HG02970 (cell line): ENCODE measurements at regions not wholly inside any gene's neighbourhood (a gene's known extent, or its start where the extent isn't known, plus 50 kb on each side); places are given as distances from the start of the nearest gene placed in this dataset.
"Not testable (repeated sequence)": the region's sequence is repeated elsewhere in the genome, so short reads cannot be mapped to it uniquely, and the experiment has no call there.

ENCODE experiments used
- ATAC-seq: cut with Tn5 transposase; IDR thresholded peaks from one replicate; pipeline ENCODE4 v1.9.1; 2021; ENCODE audit warnings: mild to moderate bottlenecking, moderate library complexity, moderate number of reproducible peaks; ENCODE audit not compliant: unreplicated experiment, low FRiP score

DNA sequence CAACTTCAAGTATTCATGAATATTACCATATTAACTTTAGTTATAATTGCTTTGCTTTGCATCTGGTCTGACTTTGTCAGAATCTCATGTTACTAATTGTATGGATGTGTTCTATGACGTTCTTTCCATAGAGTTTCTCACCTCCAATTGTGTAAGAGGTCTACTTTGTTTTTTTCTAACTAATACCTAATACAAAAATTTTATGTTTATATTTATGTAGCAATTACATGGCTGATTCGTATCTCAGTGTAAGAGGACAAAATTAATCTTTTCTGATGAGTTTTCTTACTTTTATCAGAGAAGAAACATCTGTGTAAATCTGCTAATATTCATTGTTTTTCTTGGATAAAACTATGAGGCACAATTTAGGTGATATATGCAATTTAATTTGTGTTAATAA, 224.8 kb upstream of the B3GALT2 start:
- no peak for ATAC-seq

DNA sequence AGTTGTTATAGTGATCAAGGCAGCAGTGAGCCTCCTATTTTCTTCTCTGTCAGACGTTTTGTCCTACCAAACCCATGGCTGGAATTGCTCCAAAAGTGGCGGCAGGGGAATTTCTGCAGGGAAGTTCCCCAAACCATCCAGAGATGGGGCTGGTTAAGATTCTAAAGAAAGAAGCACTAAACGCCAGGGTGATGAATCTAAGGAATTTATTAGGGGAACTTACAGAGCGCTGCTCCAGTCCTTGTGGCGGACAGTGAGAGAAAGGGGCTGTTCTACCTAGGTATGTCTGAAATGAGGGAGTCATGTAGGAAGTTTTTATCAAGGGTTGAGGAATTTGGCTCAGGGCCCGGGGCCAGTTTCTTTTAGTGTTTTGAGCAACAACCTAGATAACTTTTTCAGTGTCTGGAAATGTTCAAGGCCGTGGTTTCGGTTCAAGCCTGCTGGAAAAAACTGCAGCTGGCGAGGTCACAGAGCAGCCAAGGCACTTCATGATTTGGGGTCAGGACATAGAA, 222.4 kb upstream of the B3GALT2 start:
- ATAC-seq, result no peak

DNA sequence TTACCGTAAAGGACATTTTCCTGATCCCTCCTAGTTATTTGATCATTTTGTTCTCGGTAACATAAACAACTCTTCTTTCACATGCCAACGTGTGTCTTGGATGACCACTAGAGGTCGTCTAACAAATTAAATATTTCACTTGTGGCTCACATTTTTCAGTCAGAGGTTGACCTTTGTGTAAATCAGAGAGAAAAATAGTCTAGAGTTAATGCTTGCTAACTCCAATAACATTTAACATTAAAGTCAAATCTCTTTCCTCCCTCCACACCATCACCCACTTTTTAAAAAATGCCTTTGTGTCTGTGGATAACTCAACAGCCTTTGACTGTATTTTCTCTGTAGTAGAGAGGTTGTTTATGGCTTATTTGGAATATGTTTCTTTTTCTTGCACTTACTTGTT, 220.5 kb upstream of the B3GALT2 start:
- no peak for ATAC-seq

DNA sequence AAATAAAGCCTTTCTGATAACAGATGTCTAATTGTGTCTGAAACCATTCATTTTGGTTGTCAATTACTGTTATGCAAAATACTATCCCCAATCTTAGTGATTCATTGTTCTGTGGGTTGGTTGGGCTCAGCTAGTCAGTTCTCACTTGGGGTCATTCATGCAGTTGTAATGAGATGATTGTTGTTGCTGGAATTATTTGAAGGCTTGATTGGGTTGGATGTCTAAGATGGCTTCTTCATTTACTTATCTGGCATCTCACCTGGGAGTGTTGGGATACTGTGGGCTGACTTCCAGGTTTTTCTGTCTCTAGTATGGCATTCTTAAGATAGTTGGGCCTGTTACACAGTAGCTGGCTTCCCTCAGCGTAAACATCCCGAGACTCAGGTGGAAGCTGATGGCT, 217.8 kb upstream of the B3GALT2 start:
- no peak for ATAC-seq

DNA sequence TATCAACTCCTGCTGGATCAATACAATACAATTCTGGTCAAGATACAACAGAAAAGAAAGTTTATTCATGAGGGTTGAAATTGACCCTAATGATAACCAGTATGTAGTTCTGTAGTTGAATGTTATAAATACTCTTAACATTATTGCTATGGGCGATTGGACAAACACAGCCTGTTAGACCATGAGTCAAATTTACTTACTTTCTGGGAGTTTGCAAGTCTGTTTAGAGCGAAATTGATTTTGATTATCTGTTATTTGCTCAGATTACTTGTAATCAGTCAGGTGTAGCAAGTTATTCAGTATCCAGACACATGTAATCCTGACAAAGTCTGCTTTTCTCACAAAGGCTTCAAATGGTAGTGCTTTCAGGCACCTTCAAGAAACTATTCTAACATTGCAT, 216.6 kb upstream of the B3GALT2 start:
- ATAC-seq, result no peak

DNA sequence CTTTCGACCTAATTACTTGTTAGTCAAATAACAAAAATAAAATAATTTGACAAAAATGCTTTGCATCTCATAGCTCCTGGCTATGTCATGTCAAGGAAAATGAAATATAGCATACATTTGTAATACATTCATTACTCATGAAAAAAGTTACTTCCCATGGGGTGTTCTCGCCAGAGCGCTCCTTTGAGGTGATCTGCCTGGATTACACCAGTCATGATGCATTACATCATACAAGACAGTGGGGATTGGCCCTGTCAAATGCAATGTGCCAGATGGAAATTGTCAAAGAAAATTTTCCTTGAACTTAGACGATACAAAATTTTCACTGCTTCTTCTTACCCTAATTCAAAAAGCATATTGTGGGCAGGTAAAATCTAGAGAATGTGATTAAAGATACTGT, 215.6 kb upstream of the B3GALT2 start:
- ATAC-seq, result no peak

DNA sequence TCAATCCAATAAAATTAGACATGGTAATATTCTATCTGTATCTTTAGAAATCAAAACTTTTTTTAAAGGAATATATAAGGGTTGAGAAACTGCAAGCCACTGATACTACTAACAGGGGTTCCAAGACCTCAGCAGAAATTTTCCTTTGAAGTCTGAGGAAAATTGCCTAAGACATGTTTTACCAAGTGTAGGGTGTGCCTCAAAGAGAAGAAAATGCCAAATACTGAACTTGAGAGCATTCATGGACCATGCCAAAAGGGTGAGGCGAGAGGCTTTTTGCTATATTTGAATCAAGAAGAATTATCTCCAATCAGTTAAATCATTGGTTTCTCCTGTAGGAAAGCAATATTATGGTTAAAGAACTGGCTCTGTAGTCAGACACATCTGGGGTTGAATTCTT, 207.9 kb upstream of the B3GALT2 start:
- no peak for ATAC-seq

DNA sequence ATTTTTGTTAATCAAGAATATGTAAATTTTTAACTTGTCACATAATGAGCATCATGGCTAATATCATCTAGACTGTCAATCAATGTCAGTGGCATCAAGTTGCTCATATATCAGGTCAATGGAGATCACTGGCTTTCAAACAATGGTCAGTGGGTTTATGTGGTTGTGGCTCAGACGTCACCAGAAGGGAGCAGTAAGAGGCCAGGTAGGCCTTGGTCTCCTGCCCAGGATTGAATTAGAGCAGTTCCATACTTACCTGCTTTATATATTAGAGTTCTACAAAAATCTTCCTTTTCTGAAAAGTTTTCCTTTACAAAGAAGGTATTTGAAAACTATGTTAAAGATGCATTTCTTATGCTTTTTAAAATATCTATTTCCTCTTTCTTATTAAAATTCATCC, 206.3 kb upstream of the B3GALT2 start:
- ATAC-seq, result no peak

DNA sequence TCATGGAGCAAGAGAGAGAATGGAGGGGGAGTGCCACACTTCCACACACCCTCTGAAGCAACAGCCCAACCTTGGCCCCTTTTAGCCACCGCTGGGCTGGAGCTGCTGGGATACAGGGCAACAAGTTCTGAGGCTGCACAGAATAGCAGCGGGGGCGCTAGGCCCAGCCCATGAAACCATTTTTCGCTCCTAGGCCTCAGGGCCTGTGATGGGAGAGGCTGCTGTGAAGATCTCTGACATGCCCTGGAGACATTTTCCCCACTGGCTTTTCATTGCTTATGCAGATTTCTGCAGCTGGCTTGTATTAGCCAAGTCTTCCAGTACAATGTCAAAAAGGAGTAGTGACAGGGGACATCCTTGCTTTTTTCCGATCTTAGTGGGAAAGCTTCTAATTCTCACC, 202.3 kb upstream of the B3GALT2 start:
- no peak for ATAC-seq

DNA sequence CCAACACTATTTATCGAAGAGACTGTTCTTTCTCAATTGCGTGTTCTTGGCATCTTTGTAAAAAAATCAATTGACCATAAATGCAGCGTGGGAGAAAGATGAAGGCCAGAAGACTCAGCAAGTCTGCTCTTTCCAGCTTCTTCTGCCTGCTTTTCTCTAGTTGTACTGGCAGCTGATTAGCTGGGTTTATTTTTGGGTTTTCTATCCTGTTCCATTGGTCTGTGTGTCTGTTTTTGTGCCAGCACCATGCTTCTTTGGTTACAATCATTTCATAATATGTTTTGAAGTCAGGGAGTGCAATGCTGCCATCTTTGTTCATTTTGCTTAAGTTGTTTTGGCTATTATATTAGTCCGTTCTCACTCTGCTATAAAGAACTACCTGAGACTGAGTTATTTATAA, 201.8 kb upstream of the B3GALT2 start:
- ATAC-seq, result no peak

DNA sequence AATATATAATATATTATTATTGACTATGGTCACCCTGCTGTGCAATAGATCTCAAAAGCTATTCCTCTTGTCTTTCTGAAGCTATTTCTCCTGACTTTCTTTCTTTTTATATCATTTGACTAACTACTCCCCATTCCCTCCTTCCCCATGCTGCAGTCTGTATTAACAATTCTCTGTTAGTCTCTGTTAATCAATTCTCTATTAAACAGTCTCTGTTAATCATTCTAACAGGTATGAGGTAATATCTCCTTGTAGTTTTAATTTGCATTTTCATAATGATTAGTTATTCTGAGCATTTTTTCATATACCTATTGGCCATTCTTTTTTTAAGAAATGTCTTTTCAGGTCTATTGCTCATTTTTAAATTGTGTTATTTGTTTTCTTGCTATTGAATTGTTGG, 201.0 kb upstream of the B3GALT2 start:
- no peak for ATAC-seq

DNA sequence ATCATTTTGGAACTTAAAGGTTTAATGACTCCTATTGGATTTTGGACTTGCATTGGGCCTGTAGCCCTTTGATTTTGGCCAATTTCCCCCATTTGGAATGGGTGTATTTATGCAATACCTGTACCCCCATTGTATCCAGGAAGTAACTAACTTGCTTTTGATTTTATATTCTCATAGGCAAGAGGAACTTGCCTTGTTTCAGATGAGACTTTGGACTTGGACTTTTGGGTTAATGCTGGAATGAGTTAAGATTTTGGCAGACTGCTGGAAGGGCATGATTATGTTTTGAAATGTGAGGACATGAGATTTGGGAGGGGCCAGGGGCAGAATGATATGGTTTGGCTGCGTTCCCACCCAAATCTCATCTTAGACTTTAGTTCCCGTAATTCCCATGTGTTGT, 192.0 kb upstream of the B3GALT2 start:
- ATAC-seq, result not testable (repeated sequence)

DNA sequence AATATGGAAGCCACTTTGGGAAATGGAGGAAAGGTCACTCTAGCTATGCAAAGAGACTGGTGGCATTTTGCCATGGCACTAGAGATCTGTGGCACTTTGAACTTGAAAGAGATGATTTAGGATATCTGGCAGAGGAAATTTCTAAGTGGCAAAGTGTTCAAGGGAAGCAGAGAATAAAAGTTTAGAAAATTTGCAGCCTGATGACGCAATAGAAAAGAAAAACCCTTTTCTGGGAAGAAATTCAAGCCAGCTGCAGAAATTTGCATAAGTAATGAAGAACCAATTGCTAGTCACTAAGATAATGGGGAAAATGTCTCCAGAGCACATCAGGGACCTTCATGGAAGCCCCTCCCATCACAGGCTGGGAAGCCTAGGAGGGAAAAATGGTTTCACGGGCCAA, 191.1 kb upstream of the B3GALT2 start:
- no peak for ATAC-seq

DNA sequence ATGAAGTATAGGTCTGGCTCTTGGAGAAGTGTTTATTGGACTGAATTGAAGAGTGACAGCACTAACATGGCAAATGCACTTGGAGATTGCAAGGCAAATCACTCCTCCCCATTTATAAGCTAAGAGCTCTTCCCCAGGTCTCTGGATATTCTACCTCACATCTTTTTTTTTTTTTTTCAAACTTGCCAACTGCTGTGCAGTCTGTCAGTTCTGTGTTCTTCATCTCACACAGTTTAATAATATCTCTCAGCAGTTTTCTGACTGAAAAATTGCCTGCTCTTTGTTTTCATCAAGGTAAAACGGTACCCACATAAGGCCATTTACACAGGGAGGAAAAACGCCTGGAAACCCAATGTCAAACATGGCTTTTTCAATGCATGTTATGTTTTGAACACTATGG, 186.1 kb upstream of the B3GALT2 start:
- no peak for ATAC-seq

DNA sequence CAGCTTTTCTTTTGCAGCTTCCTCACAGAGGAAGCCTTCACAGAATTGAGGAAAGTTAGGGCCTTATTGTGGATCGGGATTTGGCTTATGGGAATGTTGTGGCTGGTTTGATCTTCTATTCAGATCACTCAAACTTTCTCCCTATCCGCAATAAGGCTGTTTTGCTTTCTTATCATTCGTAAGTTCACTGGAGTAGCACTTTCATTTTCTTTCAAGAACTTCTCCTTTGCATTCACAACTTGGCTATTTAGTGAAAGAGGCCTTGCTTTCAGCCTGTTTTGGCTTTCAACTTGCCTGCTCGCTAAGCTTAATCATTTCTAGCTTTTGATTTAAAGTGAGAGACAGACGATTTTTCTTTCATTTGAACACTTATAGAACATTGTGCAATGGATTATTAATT, 181.9 kb upstream of the B3GALT2 start:
- ATAC-seq, result peak; percentile 76

DNA sequence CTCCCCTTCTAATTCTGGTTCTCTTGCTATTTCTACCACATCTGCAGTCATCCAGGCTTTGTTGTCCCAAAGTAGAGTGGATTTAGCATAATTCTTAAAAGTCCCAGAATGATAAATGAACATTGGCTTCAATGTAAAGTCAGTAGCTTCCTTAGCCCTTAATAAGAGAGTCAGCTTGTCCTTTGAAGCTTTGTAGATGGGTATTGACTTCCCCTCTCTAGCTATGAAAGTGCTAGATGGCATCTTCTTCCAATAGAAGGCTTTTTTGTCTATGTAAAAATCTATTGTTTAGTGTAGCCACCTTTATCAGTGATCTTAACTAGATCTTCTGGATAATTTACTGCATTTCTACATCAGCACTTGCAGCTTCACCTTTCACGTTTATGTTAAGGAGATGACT, 181.4 kb upstream of the B3GALT2 start:
- ATAC-seq, result no peak

DNA sequence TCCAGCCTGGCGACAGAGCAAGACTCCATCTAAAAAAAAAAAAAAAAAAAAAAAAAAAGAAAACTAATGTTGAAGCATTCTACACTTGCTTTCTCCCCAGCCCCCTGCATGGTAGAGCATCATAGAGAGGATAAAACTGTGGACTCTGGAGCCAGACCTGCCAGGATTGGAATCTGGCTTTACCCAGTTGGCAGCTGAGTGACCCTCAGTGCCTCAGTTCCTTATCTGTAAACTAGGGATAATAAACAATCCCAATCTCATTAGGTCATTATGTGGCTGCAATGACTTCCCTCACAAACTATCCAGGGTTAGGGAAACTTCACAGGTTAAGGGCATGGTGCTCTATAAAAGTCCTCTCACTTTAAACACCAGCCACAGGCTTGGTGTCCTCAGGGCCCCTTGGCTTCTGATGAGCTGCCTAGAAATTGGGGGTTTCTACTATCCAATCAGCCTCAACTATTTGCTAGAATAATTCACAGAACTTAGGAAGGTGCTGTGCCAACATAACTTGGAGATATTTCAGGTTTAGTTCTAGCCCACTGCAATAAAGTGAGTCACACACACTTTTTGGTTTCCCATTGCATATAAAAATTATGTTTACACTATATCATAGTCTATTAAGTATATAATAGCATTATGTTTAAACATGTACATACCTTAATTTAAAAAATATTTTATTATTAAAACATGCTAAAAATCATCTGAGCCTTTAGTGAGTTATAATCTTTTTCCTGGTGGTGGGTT, 180.5 kb upstream of the B3GALT2 start:
- no peak for ATAC-seq

DNA sequence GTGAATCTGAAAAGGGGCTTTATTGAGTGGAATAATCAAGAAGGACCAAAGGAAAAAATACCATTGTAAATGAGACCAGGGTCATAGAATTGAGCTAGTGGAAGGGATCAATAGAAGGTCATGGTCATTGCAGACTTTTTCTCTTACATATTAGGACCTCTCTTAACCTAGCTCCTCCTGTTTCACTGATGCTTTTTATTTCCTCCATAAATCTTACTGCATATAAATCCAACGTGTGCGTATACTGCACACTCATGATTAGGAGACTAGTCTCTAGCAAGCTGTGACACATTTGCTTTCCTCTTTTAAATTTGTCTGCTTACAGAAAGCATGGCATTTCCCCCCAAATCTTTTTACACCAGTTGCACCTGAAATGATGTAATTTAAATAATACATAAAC, 179.6 kb upstream of the B3GALT2 start:
- ATAC-seq, result no peak

DNA sequence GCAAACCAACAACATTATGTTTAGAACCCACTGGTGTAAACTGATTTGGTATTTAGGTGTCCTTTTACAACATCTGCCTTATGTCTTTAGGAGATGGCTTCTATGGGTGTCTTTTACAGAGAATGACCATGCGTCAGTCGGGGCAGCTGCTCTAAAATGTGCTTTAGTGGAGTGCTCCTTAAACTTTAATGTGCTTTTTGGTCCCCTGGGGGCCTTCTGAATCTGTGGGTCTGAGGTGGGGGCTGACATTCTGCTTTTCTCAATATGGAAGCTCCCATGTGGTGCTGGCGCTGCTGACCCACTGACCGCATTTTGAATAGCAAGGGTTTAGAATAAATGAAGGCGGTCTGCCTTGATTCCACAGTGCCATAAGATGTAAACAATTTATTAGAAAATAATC, 173.2 kb upstream of the B3GALT2 start:
- ATAC-seq, result no peak

DNA sequence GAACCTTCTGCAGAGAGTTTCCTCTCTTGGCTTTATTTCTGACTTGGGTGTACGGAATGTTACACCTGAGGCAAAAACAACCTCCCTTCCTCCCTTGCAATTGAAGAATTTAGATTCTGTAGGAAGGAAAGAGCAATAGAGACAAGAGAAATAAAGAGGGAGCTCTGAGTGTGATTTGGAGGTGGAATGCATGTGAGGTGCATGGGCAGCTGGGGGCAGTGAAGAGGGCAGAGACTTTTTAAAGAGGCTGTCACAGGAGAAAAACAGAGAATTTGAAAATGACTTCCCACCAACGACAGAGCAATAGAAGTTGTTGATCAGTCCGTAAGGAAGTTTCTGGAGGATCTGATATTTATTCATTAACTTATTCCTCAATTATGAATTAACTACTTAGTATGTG, 172.0 kb upstream of the B3GALT2 start:
- ATAC-seq, result no peak

DNA sequence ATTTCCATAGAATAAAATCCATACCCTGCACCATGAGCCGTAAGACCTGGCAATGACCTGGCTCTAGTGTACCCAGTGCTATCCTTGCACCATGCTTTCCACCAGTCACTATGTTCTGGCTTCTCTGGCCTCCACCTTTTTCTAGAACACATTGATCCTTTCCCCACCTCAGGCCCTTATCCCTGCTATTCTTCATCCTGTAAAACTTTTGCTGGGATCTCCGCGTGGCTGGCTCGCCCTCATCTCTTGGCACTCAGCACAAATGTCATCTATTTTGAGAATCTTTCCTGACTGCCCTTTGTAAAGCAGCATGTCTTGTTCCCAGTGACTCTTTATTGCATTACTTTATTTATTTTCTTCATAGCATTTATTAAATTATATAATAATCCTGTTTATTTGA, 169.8 kb upstream of the B3GALT2 start:
- ATAC-seq, result no peak

DNA sequence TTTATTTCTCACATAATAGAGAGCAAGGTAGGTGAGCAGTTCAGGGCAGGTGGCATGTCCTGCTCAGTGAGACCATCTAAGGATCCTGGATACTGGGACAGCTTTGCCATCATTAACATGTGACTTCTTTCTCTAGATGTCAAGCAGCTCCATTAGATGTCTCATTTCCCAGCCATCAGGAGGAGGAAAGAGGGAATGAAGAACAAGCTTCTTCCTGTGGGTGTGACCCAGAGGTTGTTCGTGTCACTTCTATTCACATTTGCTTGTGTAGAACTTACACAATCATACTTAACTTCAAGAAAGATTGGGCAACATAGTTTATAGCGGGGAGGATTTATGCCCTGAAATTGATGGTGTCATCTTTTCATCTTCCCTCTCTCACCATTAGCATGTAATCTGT, 169.2 kb upstream of the B3GALT2 start:
- no peak for ATAC-seq

DNA sequence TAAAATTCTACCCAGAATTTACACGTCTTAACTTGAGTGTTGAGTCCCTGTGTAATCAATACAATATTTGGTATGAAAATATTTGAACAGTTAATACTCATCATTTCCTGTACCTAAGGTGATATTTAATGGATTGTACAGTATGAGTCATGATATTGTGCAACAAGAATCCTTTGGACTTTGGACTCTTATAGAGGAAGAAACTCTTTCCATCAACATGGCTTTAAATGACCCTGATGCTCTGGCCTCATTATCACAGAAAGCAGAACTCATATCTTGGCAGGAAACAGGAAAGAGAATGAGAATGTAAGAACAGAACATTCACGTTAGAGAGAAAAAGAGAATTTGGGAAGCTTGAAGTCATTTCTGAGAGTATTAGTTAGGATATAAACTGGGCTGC, 168.8 kb upstream of the B3GALT2 start:
- ATAC-seq, result no peak
